Testis (tissue), 2 donors: ENCODE measurements at regions not wholly inside any gene's neighbourhood (a gene's known extent, or its start where the extent isn't known, plus 50 kb on each side); places are given as distances from the start of the nearest gene placed in this dataset.

Source experiments
- CTCF ChIP-seq, 3 experiments: fragments of 450-650 bp in 2 of 3; fragments of 200-600 bp in 1 of 3; sonication (generic) in 1 of 3; IDR thresholded peaks; one replicate each; pipeline ENCODE4 v1.5.1; 2016 to 2019; ENCODE audit warnings: antibody characterized with exemption in 3 of 3, mild to moderate bottlenecking in 2 of 3, moderate library complexity in 1 of 3
- POLR2A ChIP-seq: fragments of 450-650 bp; IDR thresholded peaks from one replicate; pipeline ENCODE4 v1.6.1; 2017; ENCODE audit warnings: antibody characterized with exemption, mild to moderate bottlenecking, moderate library complexity

- TF ChIP-seq POLR2A (no peak), CTCF (IDR thresholded peaks at IDR 0.05) (no peak)
Measured at GRCh38 chr22:49657974-49658590, 169.6 kb downstream of the BRD1 start.
